ENCODE measurements at regions not wholly inside any gene's neighbourhood (a gene's known extent, or its start where the extent isn't known, plus 50 kb on each side); places are given as distances from the start of the nearest gene placed in this dataset.

DNA sequence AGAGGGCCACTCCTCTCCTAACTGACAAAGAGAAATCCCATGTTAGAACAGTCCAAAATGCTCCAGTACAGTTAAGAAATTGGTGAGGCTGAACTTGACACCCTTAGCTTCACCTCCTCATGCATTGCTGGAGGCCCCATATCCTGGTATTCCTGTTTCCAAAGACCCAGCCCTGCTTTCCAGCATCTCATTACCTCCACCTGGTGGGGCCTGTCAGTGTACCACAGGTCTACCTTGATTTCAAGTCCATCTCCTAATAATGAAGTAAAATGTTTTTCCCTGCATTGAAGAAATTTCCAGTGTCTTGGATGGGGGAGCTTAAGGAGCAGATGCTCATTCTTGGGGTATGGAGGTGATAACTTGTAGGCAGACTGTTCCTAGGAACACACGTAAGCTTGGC lies 70.6 kb upstream of the S1PR3 start:
- ChIA-PET POLR2A (interaction anchor here (0.6 to 1.7 kb wide), 3 partner anchors 12 to 42 kb away, joined by 3 read pairs; no protein-coding TSS in a partner anchor), CTCF (ENCODE audit: unreplicated experiment) (interaction anchor here (0.6 kb wide), 1 partner anchor 74 kb away, joined by 3 read pairs; no protein-coding TSS in a partner anchor)
- intact Hi-C loops (cut with micrococcal nuclease; ENCODE audit: unreplicated experiment): no loop called here
- Histone ChIP-seq H3K79me2 (ENCODE audit: insufficient read depth, low read depth, low read length) (no peaks in the 10 kb centered on the region), H3K4me3 (ENCODE audit: low read depth, low read length, poor library complexity, severe bottlenecking) (no peak overlapping the region), H2AFZ (ENCODE audit: low read length) (no peak overlapping the region), H3K4me2 (ENCODE audit: low read length) (peak overlapping the region; percentile 61; the same call in 1 of the 2 replicates), H3K27ac (ENCODE audit: low read depth, low read length, poor library complexity, severe bottlenecking) (no peak overlapping the region), H3K36me3 (ENCODE audit: insufficient read depth, low read length) (no peaks in the 10 kb centered on the region; the same call in 1 of the 2 replicates), H3K9me3 (ENCODE audit: low read length) (peaks cover 24% of the 10 kb centered on the region), H3K4me1 (ENCODE audit: insufficient read depth, low read length, poor library complexity, severe bottlenecking) (peaks cover 48% of the 10 kb centered on the region), H3K9me2 (ENCODE audit: insufficient read depth, low read length) (no peaks in the 10 kb centered on the region), H4K20me1 (ENCODE audit: insufficient read depth, low read length) (no peaks in the 10 kb centered on the region)
- no peak for TF ChIP-seq EZH2phosphoT487 (IDR thresholded peaks at IDR 0.05; ENCODE audit: borderline replicate concordance, low read depth, low read length)
- TF ChIP-seq, protein P1, sequence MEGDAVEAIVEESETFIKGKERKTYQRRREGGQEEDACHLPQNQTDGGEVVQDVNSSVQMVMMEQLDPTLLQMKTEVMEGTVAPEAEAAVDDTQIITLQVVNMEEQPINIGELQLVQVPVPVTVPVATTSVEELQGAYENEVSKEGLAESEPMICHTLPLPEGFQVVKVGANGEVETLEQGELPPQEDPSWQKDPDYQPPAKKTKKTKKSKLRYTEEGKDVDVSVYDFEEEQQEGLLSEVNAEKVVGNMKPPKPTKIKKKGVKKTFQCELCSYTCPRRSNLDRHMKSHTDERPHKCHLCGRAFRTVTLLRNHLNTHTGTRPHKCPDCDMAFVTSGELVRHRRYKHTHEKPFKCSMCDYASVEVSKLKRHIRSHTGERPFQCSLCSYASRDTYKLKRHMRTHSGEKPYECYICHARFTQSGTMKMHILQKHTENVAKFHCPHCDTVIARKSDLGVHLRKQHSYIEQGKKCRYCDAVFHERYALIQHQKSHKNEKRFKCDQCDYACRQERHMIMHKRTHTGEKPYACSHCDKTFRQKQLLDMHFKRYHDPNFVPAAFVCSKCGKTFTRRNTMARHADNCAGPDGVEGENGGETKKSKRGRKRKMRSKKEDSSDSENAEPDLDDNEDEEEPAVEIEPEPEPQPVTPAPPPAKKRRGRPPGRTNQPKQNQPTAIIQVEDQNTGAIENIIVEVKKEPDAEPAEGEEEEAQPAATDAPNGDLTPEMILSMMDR (conservative IDR thresholded peaks at IDR 0.05; ENCODE audit: low read length): no peak
- no peak for DNase-seq (ENCODE audit: low spot score)
- BruUV-seq (replicated peaks): no TSS peak

DNA sequence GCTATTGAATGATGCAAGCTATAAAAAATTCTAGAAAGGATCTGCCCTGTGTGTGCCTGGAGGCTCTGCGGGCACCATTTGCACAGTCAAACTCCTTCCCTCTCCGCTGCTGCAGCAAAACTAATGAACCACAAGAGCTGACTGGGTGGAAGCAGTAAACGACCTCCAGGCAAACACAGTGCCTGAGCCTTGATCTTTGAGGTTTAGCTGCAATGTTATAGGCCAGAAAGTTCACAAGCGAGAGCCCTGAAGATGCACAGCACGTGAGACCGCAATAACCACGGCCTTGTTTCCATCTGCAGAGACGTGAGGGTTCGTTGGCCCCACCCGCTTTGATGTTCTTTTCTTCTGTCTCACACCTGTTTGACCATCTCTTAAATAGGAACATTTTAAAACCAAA lies 69.2 kb upstream of the S1PR3 start:
- no peaks in the 10 kb centered on the region; the same call in 1 of the 2 replicates for H3K36me3 ChIP-seq (ENCODE audit: insufficient read depth, low read length)
- BruUV-seq (replicated peaks): no TSS peak
- intact Hi-C loops (cut with micrococcal nuclease; ENCODE audit: unreplicated experiment): no loop called here
- CTCF ChIA-PET (ENCODE audit: unreplicated experiment): no interaction called here
- H3K9me2 ChIP-seq (ENCODE audit: insufficient read depth, low read length): no peaks in the 10 kb centered on the region
- H3K27ac ChIP-seq (ENCODE audit: low read depth, low read length, poor library complexity, severe bottlenecking): peak overlapping the region; percentile 90
- peak; percentile 93 for DNase-seq (ENCODE audit: low spot score)
- H4K20me1 ChIP-seq (ENCODE audit: insufficient read depth, low read length): no peaks in the 10 kb centered on the region
- peak overlapping the region; percentile 54; the same call in 1 of the 2 replicates for H2AFZ ChIP-seq (ENCODE audit: low read length)
- peaks cover 21% of the 10 kb centered on the region for H3K9me3 ChIP-seq (ENCODE audit: low read length)
- no peaks in the 10 kb centered on the region for H3K79me2 ChIP-seq (ENCODE audit: insufficient read depth, low read depth, low read length)
- TF ChIP-seq, protein P1 (conservative IDR thresholded peaks at IDR 0.05; ENCODE audit: low read length): no peak
- no peak for TF ChIP-seq EZH2phosphoT487 (IDR thresholded peaks at IDR 0.05; ENCODE audit: borderline replicate concordance, low read depth, low read length)
- peaks cover 58% of the 10 kb centered on the region for H3K4me1 ChIP-seq (ENCODE audit: insufficient read depth, low read length, poor library complexity, severe bottlenecking)
- POLR2A ChIA-PET: interaction anchor here (0.6 to 1.0 kb wide), 3 partner anchors 27 to 749 kb away, joined by 3 to 4 read pairs (median 3); no protein-coding TSS in a partner anchor
- no peak overlapping the region for H3K4me3 ChIP-seq (ENCODE audit: low read depth, low read length, poor library complexity, severe bottlenecking)
- H3K4me2 ChIP-seq (ENCODE audit: low read length): peak overlapping the region; percentile 61

DNA sequence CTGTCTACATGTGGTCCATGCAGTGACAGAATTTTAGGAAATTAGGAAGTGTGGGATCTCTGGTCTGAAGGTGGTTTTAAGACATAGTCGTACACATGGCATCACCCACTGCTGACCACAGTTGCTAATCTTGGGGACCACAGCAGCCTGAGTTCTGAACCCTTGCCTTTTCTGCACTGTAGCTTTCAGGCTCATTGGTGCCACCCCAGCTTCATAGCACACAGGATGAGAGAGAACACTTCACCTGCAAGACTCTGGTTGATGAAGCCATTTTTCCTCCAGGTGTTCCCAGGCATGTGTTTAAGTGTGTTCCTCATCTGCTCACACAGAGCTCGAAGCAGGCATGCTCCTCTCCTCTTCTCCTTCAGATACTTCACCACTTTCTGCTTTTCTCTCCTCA lies 68.2 kb upstream of the S1PR3 start:
- Histone ChIP-seq H3K36me3 (ENCODE audit: insufficient read depth, low read length) (no peaks in the 10 kb centered on the region; the same call in 1 of the 2 replicates), H4K20me1 (ENCODE audit: insufficient read depth, low read length) (no peaks in the 10 kb centered on the region), H2AFZ (ENCODE audit: low read length) (peak overlapping the region; percentile 39; the same call in 1 of the 2 replicates), H3K4me1 (ENCODE audit: insufficient read depth, low read length, poor library complexity, severe bottlenecking) (peaks cover 68% of the 10 kb centered on the region), H3K79me2 (ENCODE audit: insufficient read depth, low read depth, low read length) (no peaks in the 10 kb centered on the region), H3K9me3 (ENCODE audit: low read length) (peaks cover 19% of the 10 kb centered on the region), H3K4me3 (ENCODE audit: low read depth, low read length, poor library complexity, severe bottlenecking) (no peak overlapping the region), H3K9me2 (ENCODE audit: insufficient read depth, low read length) (no peaks in the 10 kb centered on the region), H3K27ac (ENCODE audit: low read depth, low read length, poor library complexity, severe bottlenecking) (peak overlapping the region; percentile 90), H3K4me2 (ENCODE audit: low read length) (peak overlapping the region; percentile 61)
- BruUV-seq (replicated peaks): no TSS peak
- peak; percentile 42 for DNase-seq (ENCODE audit: low spot score)
- TF ChIP-seq EZH2phosphoT487 (IDR thresholded peaks at IDR 0.05; ENCODE audit: borderline replicate concordance, low read depth, low read length): no peak
- TF ChIP-seq, protein P1 (conservative IDR thresholded peaks at IDR 0.05; ENCODE audit: low read length): no peak
- CTCF ChIA-PET (ENCODE audit: unreplicated experiment): no interaction called here
- POLR2A ChIA-PET: interaction anchor here (0.7 to 1.0 kb wide), 2 partner anchors 48 to 119 kb away, joined by 3 to 8 read pairs; no protein-coding TSS in a partner anchor
- intact Hi-C loops (cut with micrococcal nuclease; ENCODE audit: unreplicated experiment): no loop called here

Measured in OCI-LY7 (cell line).